Pancreas (tissue), 10 donors: ENCODE measurements at regions not wholly inside any gene's neighbourhood (a gene's known extent, or its start where the extent isn't known, plus 50 kb on each side); places are given as distances from the start of the nearest gene placed in this dataset.
"Not testable (repeated sequence)": the region's sequence is repeated elsewhere in the genome, so short reads cannot be mapped to it uniquely, and the experiment has no call there.

ENCODE experiments used
- ATAC-seq, 4 donors: fragments of 200-7000 bp; cut with Tn5 transposase; one replicate each; pipeline versions ENCODE4 v1.8.0 to v1.9.1; 2020; ENCODE audit warnings: mild to moderate bottlenecking in 4 of 4, moderate library complexity in 4 of 4
- DNase-seq, 6 donors: peaks; one replicate each; pipeline ENCODE4 v3.0.0-alpha.2; 2020
- FAIRE-seq: peaks from 2 replicates; lab custom pipeline; 2012; peaks lifted over from hg19 to GRCh38; lab: Jason Lieb, UNC
- H3K27ac ChIP-seq, 4 donors: fragments of 200-600 bp; sonication (generic); 1 replicate in 3 of 4; 2 replicates in 1 of 4; pipeline versions ENCODE4 v1.5.0 to v1.8.0; 2020
- H3K27me3 ChIP-seq, 4 donors: fragments of 200-600 bp; one replicate each; pipeline ENCODE4 v1.8.0; 2021
- H3K36me3 ChIP-seq, 3 donors: fragments of 200-600 bp; sonication (generic) in 1 of 3; one replicate each; pipeline versions ENCODE4 v1.5.0 to v1.8.0; 2020 to 2021
- H3K4me1 ChIP-seq, 3 donors: fragments of 200-600 bp; one replicate each; pipeline ENCODE4 v1.8.0; 2021
- H3K4me3 ChIP-seq, 4 donors: fragments of 200-600 bp; sonication (generic) in 2 of 4; one replicate each; pipeline versions ENCODE4 v1.5.0 to v1.8.0; 2020 to 2021
- H3K9me3 ChIP-seq, 4 donors: fragments of 200-600 bp; one replicate each; pipeline ENCODE4 v1.8.0; 2021
- CTCF ChIP-seq, 4 donors: fragments of 200-600 bp; sonication (generic) in 3 of 4; IDR thresholded peaks; one replicate each; pipeline versions ENCODE4 v1.5.0 to v1.8.0; 2021; ENCODE audit warnings: antibody characterized with exemption in 4 of 4
- WGBS, 2 donors: extraction: QIAGEN DNeasy Blood & Tissue Kit; methylation state at CpG; one replicate each; pipeline ENCODE4 v1.1.7; 2013; 5-methylcytosine and 5-hydroxymethylcytosine counted together
- intact Hi-C, 3 donors: fragments of 100-400 bp; cut with DNase I; formaldehyde crosslinking; loops; one replicate each; pipeline versions ENCODE4 v1.11.1 to v1.14.2; 2022
- donor health status: healthy with polysubstance abuse.
- donor health status: DM: no; HTN: no; CAD: no; lungs with moderate emphysema.
- donor health status: DM: no; HTN: no; CAD: no.
- donor health status: control.
- donor health status: control.
- donor health status: Bipolar disorder and iron deficiency.
- donor health status: DM: yes; HTN: yes; CAD: no.
- donor health status: DM: no; HTN: no; CAD: no.
- donor health status: DM: no; HTN: no; CAD: no.
- donor health status: DM: yes; HTN: yes; CAD: no.

- DNase-seq = no peak
- Histone ChIP-seq H3K27me3 (no peaks in the 10 kb centered on the region), H3K27ac (no peak overlapping the region), H3K9me3 (no peaks in the 10 kb centered on the region), H3K36me3 (no peaks in the 10 kb centered on the region), H3K4me3 (no peak overlapping the region), H3K4me1 (no peaks in the 10 kb centered on the region)
- intact Hi-C loops = no loop called here
- ATAC-seq = no peak
- WGBS, 2 donors = 58 to 64% methylated on average over 3 of the region's 3 CpGs
- no peak for TF ChIP-seq CTCF (IDR thresholded peaks at IDR 0.05)
- FAIRE-seq = no peak
These were observed 59.8 kb upstream of the SGO1 start for GRCh38 chr3:20245781-20246180.

- intact Hi-C loops = no loop called here
- no peaks in the 10 kb centered on the region for H3K36me3 ChIP-seq
- no peak for ATAC-seq
These were observed 54.3 kb upstream of the SGO1 start for GRCh38 chr3:20240154-20240883.

GRCh38 chr3:20238199-20238598 lies 52.2 kb upstream of the SGO1 start:
- H3K9me3 ChIP-seq, H3K36me3 ChIP-seq, intact Hi-C loops, H3K4me3 ChIP-seq, H3K27ac ChIP-seq, ATAC-seq, H3K27me3 ChIP-seq, H3K4me1 ChIP-seq, DNase-seq: not testable (repeated sequence)
- WGBS, 2 donors = 89 to 94% methylated on average over 3 of the region's 3 CpGs
- FAIRE-seq = peak; percentile 49

More at GRCh38 chr3:20240154-20240883, 54.3 kb upstream of the SGO1 start:
- WGBS, 2 donors = 89 to 95% methylated on average over 2 of the region's 2 CpGs
- FAIRE-seq = no peak
- no peaks in the 10 kb centered on the region for H3K9me3 ChIP-seq
- TF ChIP-seq CTCF (IDR thresholded peaks at IDR 0.05) = no peak
- H3K4me3 ChIP-seq = no peak overlapping the region
- no peak for DNase-seq
- no peaks in the 10 kb centered on the region for H3K27me3 ChIP-seq
- H3K27ac ChIP-seq = no peak overlapping the region
- H3K4me1 ChIP-seq = peaks cover 0 to 4% (median 0%) of the 10 kb centered on the region in 3 donors

- intact Hi-C loops = no loop called here
- no peak overlapping the region for H3K4me3 ChIP-seq
- peak in 3 of 6 donors; percentile 33 to 44 (median 35) for DNase-seq
- TF ChIP-seq CTCF (IDR thresholded peaks at IDR 0.05) = no peak
- 8 to 13% methylated on average over 3 of the region's 3 CpGs for WGBS, 2 donors
- ATAC-seq = peak; percentile 95 to 99 (median 98)
- FAIRE-seq = no peak
- no peaks in the 10 kb centered on the region for H3K9me3 ChIP-seq
- no peaks in the 10 kb centered on the region for H3K36me3 ChIP-seq
- H3K27me3 ChIP-seq = no peaks in the 10 kb centered on the region
- peak overlapping the region; percentile 36 to 77 (median 50) for H3K27ac ChIP-seq
- peaks cover 6 to 14% (median 7%) of the 10 kb centered on the region in 3 donors for H3K4me1 ChIP-seq
These were observed 50.6 kb upstream of the SGO1 start for GRCh38 chr3:20236603-20237002.
